DMS53 treated with DMSO at 0.1 percent for 48 hours (cell line): ENCODE measurements at regions not wholly inside any gene's neighbourhood (a gene's known extent, or its start where the extent isn't known, plus 50 kb on each side); places are given as distances from the start of the nearest gene placed in this dataset.
"Not testable (repeated sequence)": the region's sequence is repeated elsewhere in the genome, so short reads cannot be mapped to it uniquely, and the experiment has no call there.

Source experiments
- DNase-seq: peaks from one replicate; lab custom pipeline; 2025; ENCODE audit not compliant: unreplicated experiment; lab: John Stamatoyannopoulos, UW

- DNase-seq: no peak
Measured at GRCh38 chr14:42994051-42994736, 1387.5 kb downstream of the LRFN5 start.

GRCh38 chr14:42992930-42993329, 1386.3 kb downstream of the LRFN5 start:
- DNase-seq: no peak

GRCh38 chr14:42980419-42980818, 1373.7 kb downstream of the LRFN5 start:
- DNase-seq: no peak

- not testable (repeated sequence) for DNase-seq
Measured at GRCh38 chr14:42973171-42973570, 1366.5 kb downstream of the LRFN5 start.

GRCh38 chr14:42965512-42965911, 1358.8 kb downstream of the LRFN5 start:
- DNase-seq: no peak

GRCh38 chr14:42961509-42961908, 1354.8 kb downstream of the LRFN5 start:
- DNase-seq: no peak

- no peak for DNase-seq
Measured at GRCh38 chr14:42950363-42950762, 1343.7 kb downstream of the LRFN5 start.

GRCh38 chr14:42947991-42948390, 1341.3 kb downstream of the LRFN5 start:
- DNase-seq: no peak

- no peak for DNase-seq
Measured at GRCh38 chr14:42944284-42944683, 1337.6 kb downstream of the LRFN5 start.

- no peak for DNase-seq
Measured at GRCh38 chr14:42931308-42931707, 1324.6 kb downstream of the LRFN5 start.

- DNase-seq: peak; percentile 70
Measured at GRCh38 chr14:42929806-42930480, 1323.3 kb downstream of the LRFN5 start.

GRCh38 chr14:42927313-42927712, 1320.6 kb downstream of the LRFN5 start:
- DNase-seq: peak; percentile 35

GRCh38 chr14:42921901-42922300, 1315.2 kb downstream of the LRFN5 start:
- DNase-seq: no peak

GRCh38 chr14:42918615-42919014, 1311.9 kb downstream of the LRFN5 start:
- DNase-seq: no peak

GRCh38 chr14:42911642-42912041, 1305.0 kb downstream of the LRFN5 start:
- DNase-seq: no peak

- no peak for DNase-seq
Measured at GRCh38 chr14:42909659-42910058, 1303.0 kb downstream of the LRFN5 start.

GRCh38 chr14:42893183-42893582, 1286.5 kb downstream of the LRFN5 start:
- DNase-seq: no peak

GRCh38 chr14:42884100-42884499, 1277.4 kb downstream of the LRFN5 start:
- DNase-seq: peak; percentile 56

GRCh38 chr14:42877716-42878115, 1271.0 kb downstream of the LRFN5 start:
- no peak for DNase-seq

- no peak for DNase-seq
Measured at GRCh38 chr14:42872786-42873185, 1266.1 kb downstream of the LRFN5 start.

GRCh38 chr14:42869681-42870080, 1263.0 kb downstream of the LRFN5 start:
- DNase-seq: no peak

- DNase-seq: no peak
Measured at GRCh38 chr14:42862114-42862513, 1255.4 kb downstream of the LRFN5 start.

- no peak for DNase-seq
Measured at GRCh38 chr14:42860371-42860770, 1253.7 kb downstream of the LRFN5 start.
